Endodermal cell (in vitro differentiated cells): ENCODE measurements at regions not wholly inside any gene's neighbourhood (a gene's known extent, or its start where the extent isn't known, plus 50 kb on each side); places are given as distances from the start of the nearest gene placed in this dataset.

ENCODE experiments used
- DNase-seq: peaks from one replicate; pipeline ENCODE4 v3.0.0-alpha.2; 2017
- H3K27ac ChIP-seq: 2 replicates; pipeline ENCODE4 v1.5.1; 2013; ENCODE audit warnings: mild to moderate bottlenecking, low read depth, low read length, moderate library complexity
- H3K27me3 ChIP-seq: 2 replicates; pipeline ENCODE4 v1.6.1; 2013; ENCODE audit warnings: mild to moderate bottlenecking, low read length, moderate library complexity; ENCODE audit not compliant: insufficient read depth, control insufficient read depth, poor library complexity, severe bottlenecking
- H3K36me3 ChIP-seq: 2 replicates; pipeline ENCODE4 v1.7.0; 2013; ENCODE audit warnings: mild to moderate bottlenecking, low read length, moderate library complexity; ENCODE audit not compliant: control insufficient read depth, insufficient read depth
- H3K4me1 ChIP-seq: one replicate; pipeline ENCODE4 v1.7.0; 2013; ENCODE audit warnings: low read length; ENCODE audit not compliant: control insufficient read depth, insufficient read depth
- H3K4me3 ChIP-seq: 2 replicates; pipeline ENCODE4 v1.5.1; 2013; ENCODE audit warnings: mild to moderate bottlenecking, low read length, moderate library complexity
- H3K9ac ChIP-seq: 2 replicates; pipeline ENCODE4 v1.6.1; 2013; ENCODE audit warnings: mild to moderate bottlenecking, low read length, moderate library complexity; ENCODE audit not compliant: poor library complexity, severe bottlenecking; ENCODE audit errors: extremely low read depth
- H3K9me3 ChIP-seq: 2 replicates; pipeline ENCODE4 v1.6.1; 2013; ENCODE audit warnings: mild to moderate bottlenecking, low read length, moderate library complexity; ENCODE audit not compliant: control insufficient read depth
- H3K27ac Mint-ChIP-seq: 2 replicates; pipeline ENCODE4 v1.8.0; 2020; ENCODE audit warnings: mixed read lengths
- H3K27me3 Mint-ChIP-seq: 2 replicates; pipeline ENCODE4 v1.8.0; 2021; ENCODE audit warnings: mild to moderate bottlenecking, mixed read lengths; ENCODE audit not compliant: insufficient read depth
- H3K36me3 Mint-ChIP-seq: 2 replicates; pipeline ENCODE4 v1.8.0; 2020; ENCODE audit warnings: low read depth, mixed read lengths
- H3K4me1 Mint-ChIP-seq: 2 replicates; pipeline ENCODE4 v1.8.0; 2020; ENCODE audit warnings: mixed read lengths
- H3K4me3 Mint-ChIP-seq: 2 replicates; pipeline ENCODE4 v1.8.0; 2020; ENCODE audit warnings: mild to moderate bottlenecking, moderate library complexity, mixed read lengths
- H3K9me3 Mint-ChIP-seq: 2 replicates; pipeline ENCODE4 v1.8.0; 2020; ENCODE audit warnings: mild to moderate bottlenecking, mixed read lengths
- CTCF ChIP-seq: fragments of 200-600 bp; sonication (generic); conservative IDR thresholded peaks from 2 replicates; pipeline ENCODE4 v1.5.0; 2021; ENCODE audit warnings: antibody characterized with exemption, mild to moderate bottlenecking
- WGBS, 2 experiments: methylation state at CpG; one replicate each; pipeline versions ENCODE4 v1.1.5 to v1.1.7; 2013; ENCODE audit warnings: missing lambda C conversion rate in 2 of 2, mixed read lengths in 1 of 2; ENCODE audit not compliant: insufficient coverage in 1 of 2, insufficient read length in 1 of 2; 5-methylcytosine and 5-hydroxymethylcytosine counted together

- no peaks in the 10 kb centered on the region for H3K36me3 ChIP-seq
- no peaks in the 10 kb centered on the region for H3K9me3 ChIP-seq
- Mint-ChIP-seq H3K9me3 (no peaks in the 10 kb centered on the region), H3K4me1 (no peaks in the 10 kb centered on the region), H3K4me3 (no peak overlapping the region), H3K27me3 (no peaks in the 10 kb centered on the region), H3K36me3 (no peaks in the 10 kb centered on the region), H3K27ac (no peak overlapping the region)
- no peak for TF ChIP-seq CTCF
- H3K27me3 ChIP-seq, result no peaks in the 10 kb centered on the region
- no peak for DNase-seq
- no peak overlapping the region for H3K4me3 ChIP-seq
- H3K27ac ChIP-seq, result no peak overlapping the region
- 82 to 91% methylated on average over 2 of the region's 2 CpGs for WGBS, 2 experiments
- H3K4me1 ChIP-seq, result no peaks in the 10 kb centered on the region
- H3K9ac ChIP-seq, result no peak overlapping the region
These were observed 90.5 kb upstream of the POU2AF2 start for GRCh38 chr11:111155021-111155420.

GRCh38 chr11:111153194-111153593 is 92.3 kb upstream of the POU2AF2 start:
- no peaks in the 10 kb centered on the region for H3K36me3 ChIP-seq
- no peak overlapping the region for H3K27ac Mint-ChIP-seq

GRCh38 chr11:111148953-111149352 is 96.6 kb upstream of the POU2AF2 start:
- Histone ChIP-seq H3K4me3 (no peak overlapping the region), H3K9ac (no peak overlapping the region), H3K4me1 (no peaks in the 10 kb centered on the region), H3K9me3 (no peaks in the 10 kb centered on the region), H3K36me3 (no peaks in the 10 kb centered on the region), H3K27ac (no peak overlapping the region), H3K27me3 (no peaks in the 10 kb centered on the region)
- no peak for DNase-seq
- no peak overlapping the region for H3K4me3 Mint-ChIP-seq
- no peaks in the 10 kb centered on the region for H3K36me3 Mint-ChIP-seq
- no peaks in the 10 kb centered on the region for H3K27me3 Mint-ChIP-seq
- H3K9me3 Mint-ChIP-seq, result no peaks in the 10 kb centered on the region
- H3K27ac Mint-ChIP-seq, result no peak overlapping the region
- no peak for TF ChIP-seq CTCF
- H3K4me1 Mint-ChIP-seq, result peaks cover 8% of the 10 kb centered on the region

More at GRCh38 chr11:111153194-111153593, 92.3 kb upstream of the POU2AF2 start:
- H3K4me3 Mint-ChIP-seq, result no peak overlapping the region
- no peaks in the 10 kb centered on the region for H3K36me3 Mint-ChIP-seq
- 92 to 100% methylated on average over 2 of the region's 2 CpGs for WGBS, 2 experiments
- no peaks in the 10 kb centered on the region for H3K9me3 Mint-ChIP-seq
- no peaks in the 10 kb centered on the region for H3K27me3 Mint-ChIP-seq
- Histone ChIP-seq H3K9me3 (no peaks in the 10 kb centered on the region), H3K27ac (no peak overlapping the region), H3K27me3 (no peaks in the 10 kb centered on the region), H3K4me3 (no peak overlapping the region), H3K4me1 (no peaks in the 10 kb centered on the region), H3K9ac (no peak overlapping the region)
- DNase-seq, result no peak
- TF ChIP-seq CTCF, result no peak
- H3K4me1 Mint-ChIP-seq, result peaks cover 7% of the 10 kb centered on the region
